Epithelial cell of proximal tubule (primary cell): ENCODE measurements at regions not wholly inside any gene's neighbourhood (a gene's known extent, or its start where the extent isn't known, plus 50 kb on each side); places are given as distances from the start of the nearest gene placed in this dataset.

Experiments used
- DNase-seq: peaks from one replicate; pipeline ENCODE4 v3.0.0-alpha.2; 2011; ENCODE audit warnings: low read depth
- H3K4me3 ChIP-seq: 2 replicates; pipeline ENCODE4 v1.5.1; 2011; ENCODE audit warnings: low read depth, mild to moderate bottlenecking, low read length
- CTCF ChIP-seq: conservative IDR thresholded peaks from 2 replicates; pipeline ENCODE4 v1.5.1; 2012; ENCODE audit warnings: low read depth, mild to moderate bottlenecking, low read length

- no peak overlapping the region for H3K4me3 ChIP-seq
- no peak for TF ChIP-seq CTCF
- DNase-seq, result no peak
Measured at GRCh38 chr3:89698208-89698830, 590.9 kb downstream of the EPHA3 start.

GRCh38 chr3:89699229-89699628 is 591.8 kb downstream of the EPHA3 start:
- H3K4me3 ChIP-seq, result no peak overlapping the region
- DNase-seq, result no peak
- no peak for TF ChIP-seq CTCF

- no peak overlapping the region for H3K4me3 ChIP-seq
- no peak for TF ChIP-seq CTCF
Measured at GRCh38 chr3:89699771-89700170, 592.4 kb downstream of the EPHA3 start.

GRCh38 chr3:89702404-89702803 is 595.0 kb downstream of the EPHA3 start:
- TF ChIP-seq CTCF, result no peak
- DNase-seq, result no peak
- H3K4me3 ChIP-seq, result no peak overlapping the region

More at GRCh38 chr3:89699771-89700170, 592.4 kb downstream of the EPHA3 start:
- no peak for DNase-seq

GRCh38 chr3:89713196-89713595 is 605.8 kb downstream of the EPHA3 start:
- H3K4me3 ChIP-seq, result no peak overlapping the region
- TF ChIP-seq CTCF, result no peak
- DNase-seq, result no peak

GRCh38 chr3:89714237-89714636 is 606.8 kb downstream of the EPHA3 start:
- no peak overlapping the region for H3K4me3 ChIP-seq
- no peak for DNase-seq
- no peak for TF ChIP-seq CTCF
